AG04450 (cell line): ENCODE measurements at regions not wholly inside any gene's neighbourhood (a gene's known extent, or its start where the extent isn't known, plus 50 kb on each side); places are given as distances from the start of the nearest gene placed in this dataset.

Source experiments
- CTCF ChIA-PET: fragments of 300-600, 350-600 bp; formaldehyde crosslinking; extraction: SDS; loops from one replicate; lab custom pipeline; 2022; ENCODE audit warnings: antibody characterized with exemption, inconsistent platforms; lab: Charles Lee
- POLR2A ChIA-PET: fragments of 350-600 bp; formaldehyde crosslinking; extraction: SDS; loops from one replicate; lab custom pipeline; 2021; ENCODE audit warnings: antibody characterized with exemption, inconsistent platforms; lab: Yijun Ruan, JAX
- DNase-seq: peaks from one replicate; pipeline ENCODE4 v3.0.0-alpha.2; 2011; ENCODE audit warnings: low read depth, low spot score
- H3K27ac ChIP-seq: one replicate; pipeline ENCODE4 v1.5.1; 2012; ENCODE audit warnings: low read depth, low read length, control low read depth
- H3K27me3 ChIP-seq: one replicate; pipeline ENCODE4 v1.6.0; 2012; ENCODE audit warnings: low read length; ENCODE audit not compliant: control insufficient read depth, insufficient read depth
- H3K4me3 ChIP-seq: 2 replicates; pipeline ENCODE4 v1.5.1; 2011; ENCODE audit warnings: mild to moderate bottlenecking, low read depth, low read length, control low read depth
- H3K9me3 ChIP-seq: 2 replicates; pipeline ENCODE4 v1.5.1; 2012; ENCODE audit warnings: low read length; ENCODE audit not compliant: control insufficient read depth, insufficient read depth
- TF ChIP-seq, protein P1 (sequence below): IDR thresholded peaks from 2 replicates; pipeline ENCODE4 v1.5.1; 2011; ENCODE audit warnings: low read depth, low read length, control low read depth, inconsistent platforms

DNA sequence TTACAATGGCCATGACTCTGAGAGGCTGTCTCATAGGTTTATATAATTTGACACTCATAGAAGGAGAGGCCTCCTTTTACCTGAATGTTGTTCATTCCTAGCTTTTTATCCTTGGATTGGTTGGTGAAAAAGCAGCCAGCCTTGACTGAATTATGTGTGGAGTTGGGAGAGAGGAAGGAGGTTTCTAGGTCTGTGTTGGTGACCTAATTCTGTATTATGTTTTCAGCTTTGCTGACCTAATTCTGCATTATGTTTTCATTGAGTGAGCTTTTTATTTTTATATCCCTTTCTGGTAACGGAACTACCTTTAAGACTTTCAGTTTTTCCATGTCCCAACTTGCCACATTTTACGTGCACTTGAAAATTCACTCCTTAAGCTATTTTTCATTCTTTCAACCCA lies 59.1 kb upstream of the RNF144B start:
- H3K4me3 ChIP-seq = no peak overlapping the region
- CTCF ChIA-PET = interaction anchor here (0.6 to 1.9 kb wide), 6 partner anchors 9 to 270 kb away, joined by 3 to 26 read pairs (median 4); no protein-coding TSS in a partner anchor
- POLR2A ChIA-PET = interaction anchor here (0.7 kb wide), 1 partner anchor 66 kb away, joined by 5 read pairs; no protein-coding TSS in a partner anchor
- H3K27me3 ChIP-seq = no peaks in the 10 kb centered on the region
- TF ChIP-seq, protein P1, sequence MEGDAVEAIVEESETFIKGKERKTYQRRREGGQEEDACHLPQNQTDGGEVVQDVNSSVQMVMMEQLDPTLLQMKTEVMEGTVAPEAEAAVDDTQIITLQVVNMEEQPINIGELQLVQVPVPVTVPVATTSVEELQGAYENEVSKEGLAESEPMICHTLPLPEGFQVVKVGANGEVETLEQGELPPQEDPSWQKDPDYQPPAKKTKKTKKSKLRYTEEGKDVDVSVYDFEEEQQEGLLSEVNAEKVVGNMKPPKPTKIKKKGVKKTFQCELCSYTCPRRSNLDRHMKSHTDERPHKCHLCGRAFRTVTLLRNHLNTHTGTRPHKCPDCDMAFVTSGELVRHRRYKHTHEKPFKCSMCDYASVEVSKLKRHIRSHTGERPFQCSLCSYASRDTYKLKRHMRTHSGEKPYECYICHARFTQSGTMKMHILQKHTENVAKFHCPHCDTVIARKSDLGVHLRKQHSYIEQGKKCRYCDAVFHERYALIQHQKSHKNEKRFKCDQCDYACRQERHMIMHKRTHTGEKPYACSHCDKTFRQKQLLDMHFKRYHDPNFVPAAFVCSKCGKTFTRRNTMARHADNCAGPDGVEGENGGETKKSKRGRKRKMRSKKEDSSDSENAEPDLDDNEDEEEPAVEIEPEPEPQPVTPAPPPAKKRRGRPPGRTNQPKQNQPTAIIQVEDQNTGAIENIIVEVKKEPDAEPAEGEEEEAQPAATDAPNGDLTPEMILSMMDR = no peak
- no peaks in the 10 kb centered on the region for H3K9me3 ChIP-seq
- H3K27ac ChIP-seq = no peak overlapping the region
- DNase-seq = no peak

DNA sequence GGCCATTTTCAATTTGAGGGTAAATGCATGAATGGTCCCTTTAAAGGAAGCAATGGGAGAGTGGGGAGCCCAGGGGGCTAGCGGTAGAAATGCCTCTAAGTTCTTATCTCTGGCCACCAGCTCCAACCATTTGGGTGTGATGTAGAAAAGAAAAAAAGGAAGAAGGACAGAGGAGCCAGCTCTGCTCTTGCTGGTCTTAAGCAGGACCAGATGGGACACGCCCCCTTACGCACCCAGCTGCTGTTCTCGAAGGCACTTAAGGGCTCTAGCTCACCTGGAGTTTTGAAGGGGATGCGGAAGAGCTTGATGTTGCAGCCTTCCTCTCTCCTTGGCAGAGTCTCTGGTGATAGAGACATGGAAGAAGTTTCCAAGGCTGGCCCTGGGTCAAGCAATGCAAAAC lies 59.5 kb upstream of the RNF144B start:
- H3K4me3 ChIP-seq = no peak overlapping the region
- TF ChIP-seq, protein P1 = no peak
- H3K9me3 ChIP-seq = no peaks in the 10 kb centered on the region
- POLR2A ChIA-PET = interaction anchor here (0.7 kb wide), 1 partner anchor 66 kb away, joined by 5 read pairs; no protein-coding TSS in a partner anchor
- CTCF ChIA-PET = interaction anchor here (0.6 to 1.9 kb wide), 7 partner anchors 10 to 270 kb away, joined by 3 to 26 read pairs (median 4); no protein-coding TSS in a partner anchor
- no peaks in the 10 kb centered on the region for H3K27me3 ChIP-seq
- no peak overlapping the region for H3K27ac ChIP-seq
- DNase-seq = no peak

DNA sequence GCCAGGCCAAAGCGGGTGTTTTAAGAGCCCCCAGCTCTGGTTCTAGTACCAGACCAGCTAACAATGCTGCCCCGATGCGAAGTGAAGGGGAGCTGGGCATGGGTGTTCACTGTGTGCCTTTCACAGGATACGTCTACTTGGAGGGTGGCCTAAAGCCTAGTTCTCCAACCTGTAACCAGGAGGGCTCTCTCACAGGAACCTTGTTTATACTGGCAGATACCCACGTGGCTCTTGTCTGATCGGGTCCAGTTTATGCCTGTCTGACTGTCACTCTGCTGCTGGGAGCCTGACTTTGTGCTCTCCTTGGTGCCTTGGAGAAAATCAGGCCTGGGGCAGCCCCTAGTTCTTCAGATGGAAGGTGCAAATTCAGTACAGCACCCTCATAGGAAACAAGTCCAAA lies 60.2 kb upstream of the RNF144B start:
- no peaks in the 10 kb centered on the region for H3K9me3 ChIP-seq
- TF ChIP-seq, protein P1 = no peak
- no peak overlapping the region for H3K27ac ChIP-seq
- ChIA-PET CTCF (interaction anchor here (1.4 to 1.9 kb wide), 3 partner anchors 175 to 177 kb away, joined by 4 to 26 read pairs (median 7); no protein-coding TSS in a partner anchor), POLR2A (no interaction called here)
- H3K4me3 ChIP-seq = no peak overlapping the region
- no peak for DNase-seq
- no peaks in the 10 kb centered on the region for H3K27me3 ChIP-seq

DNA sequence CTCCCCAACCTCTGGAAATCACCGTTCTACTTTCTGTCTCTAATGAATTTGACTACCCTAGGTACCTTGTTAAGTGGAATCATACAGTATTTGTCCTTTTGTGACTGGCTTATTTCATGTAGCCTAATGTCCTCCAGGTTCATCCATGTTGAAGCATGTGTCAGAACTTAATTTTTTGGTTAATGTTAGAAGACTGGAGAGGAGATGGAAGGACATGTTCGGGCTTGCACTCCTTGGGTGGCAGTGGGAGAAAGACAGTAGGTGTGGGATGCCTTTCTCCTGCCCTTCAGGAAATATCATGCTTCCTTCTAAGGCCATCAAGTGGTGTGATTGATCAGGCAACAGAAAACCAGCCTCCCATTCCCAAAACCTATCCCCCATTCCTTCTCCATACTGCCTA lies 61.1 kb upstream of the RNF144B start:
- ChIA-PET CTCF (interaction anchor here (7.9 kb wide), 1 partner anchor 179 kb away, joined by 364 read pairs; no protein-coding TSS in a partner anchor), POLR2A (no interaction called here)

DNA sequence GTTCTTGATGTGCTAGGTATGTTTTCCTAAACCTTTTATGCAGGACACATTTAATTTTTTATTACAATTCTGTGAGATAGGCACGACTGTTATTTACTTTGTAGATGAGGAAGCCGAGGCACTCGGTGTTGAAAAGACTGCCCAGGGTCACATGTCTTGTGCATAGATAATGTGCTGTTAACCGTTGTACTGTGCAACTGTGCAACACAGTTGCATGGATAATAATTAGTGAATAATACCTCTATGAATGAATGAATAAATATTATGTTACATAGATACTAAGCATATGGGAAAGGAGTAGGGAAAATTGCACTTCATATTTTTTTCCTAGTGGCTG lies 60.3 kb upstream of the DEK start:
- Histone ChIP-seq H3K27me3 (no peaks in the 10 kb centered on the region), H3K4me3 (no peak overlapping the region), H3K9me3 (no peaks in the 10 kb centered on the region), H3K27ac (no peak overlapping the region)
- ChIA-PET CTCF (interaction anchor here (2.0 to 7.9 kb wide), 2 partner anchors 10 to 180 kb away, joined by 15 to 364 read pairs; no protein-coding TSS in a partner anchor), POLR2A (no interaction called here)
- TF ChIP-seq, protein P1 = no peak
- DNase-seq = no peak

More for the DNA sequence above, 61.1 kb upstream of the RNF144B start:
- TF ChIP-seq, protein P1 = no peak
- no peak overlapping the region for H3K4me3 ChIP-seq
- H3K9me3 ChIP-seq = no peaks in the 10 kb centered on the region
- no peaks in the 10 kb centered on the region for H3K27me3 ChIP-seq
- no peak overlapping the region for H3K27ac ChIP-seq
- no peak for DNase-seq
